Activated B cell treated with CpG ODN at 0.5 μM for 24 hours (primary cell): ENCODE measurements at regions not wholly inside any gene's neighbourhood (a gene's known extent, or its start where the extent isn't known, plus 50 kb on each side); places are given as distances from the start of the nearest gene placed in this dataset.
"Not testable (repeated sequence)": the region's sequence is repeated elsewhere in the genome, so short reads cannot be mapped to it uniquely, and the experiment has no call there.

Source experiments
- ATAC-seq: fragments of 200-7000 bp; cut with Tn5 transposase; one replicate; pipeline ENCODE4 v1.10.0; 2021; ENCODE audit warnings: low read depth, mild to moderate bottlenecking, moderate library complexity
- CTCF ChIA-PET: fragments of 350-600 bp; sonication (Branson Sonifier 250); formaldehyde crosslinking; loops from one replicate; lab custom pipeline; 2021; ENCODE audit warnings: antibody characterized with exemption; lab: Charles Lee
- POLR2A ChIA-PET: fragments of 350-600 bp; sonication (Branson Sonifier 250); formaldehyde crosslinking; loops from one replicate; lab custom pipeline; 2021; ENCODE audit warnings: antibody characterized with exemption; lab: Charles Lee
- DNase-seq: peaks from one replicate; pipeline ENCODE4 v3.0.0; 2022
- H3K27ac Mint-ChIP-seq: one replicate; pipeline ENCODE4 v1.8.0; 2020; ENCODE audit warnings: mixed read lengths
- H3K27me3 Mint-ChIP-seq: one replicate; pipeline ENCODE4 v1.8.0; 2021; ENCODE audit warnings: mixed read lengths
- H3K36me3 Mint-ChIP-seq: one replicate; pipeline ENCODE4 v1.8.0; 2021; ENCODE audit warnings: low read depth, mixed read lengths
- H3K4me1 Mint-ChIP-seq: one replicate; pipeline ENCODE4 v1.8.0; 2021; ENCODE audit warnings: mixed read lengths
- H3K4me3 Mint-ChIP-seq: one replicate; pipeline ENCODE4 v1.8.0; 2020; ENCODE audit warnings: mild to moderate bottlenecking, mixed read lengths
- H3K9me3 Mint-ChIP-seq: one replicate; pipeline ENCODE4 v1.8.0; 2020; ENCODE audit warnings: mixed read lengths
- CTCF ChIP-seq: fragments of 200-600 bp; IDR thresholded peaks from one replicate; pipeline ENCODE4 v1.8.0; 2022; ENCODE audit warnings: antibody characterized with exemption, mild to moderate bottlenecking
- intact Hi-C: fragments of 100-400 bp; cut with micrococcal nuclease; formaldehyde crosslinking; loops from one replicate; pipeline ENCODE4 v1.15.1; 2024

GRCh38 chr2:126115975-126116374, 540.0 kb upstream of the GYPC start:
- CTCF ChIA-PET: no interaction called here
- no peak for ATAC-seq
- H3K4me1 Mint-ChIP-seq: no peaks in the 10 kb centered on the region
- H3K27ac Mint-ChIP-seq: no peak overlapping the region
- peaks cover 2% of the 10 kb centered on the region for H3K9me3 Mint-ChIP-seq
- no peak overlapping the region for H3K4me3 Mint-ChIP-seq
- H3K27me3 Mint-ChIP-seq: no peaks in the 10 kb centered on the region
- DNase-seq: no peak
- H3K36me3 Mint-ChIP-seq: no peaks in the 10 kb centered on the region
- POLR2A ChIA-PET: no interaction called here
- intact Hi-C loops: no loop called here
- no peak for TF ChIP-seq CTCF

GRCh38 chr2:126117886-126118285, 538.1 kb upstream of the GYPC start:
- ATAC-seq (no peak), DNase-seq (no peak)
- no peak for TF ChIP-seq CTCF
- POLR2A ChIA-PET: no interaction called here
- Mint-ChIP-seq H3K4me3 (no peak overlapping the region), H3K4me1 (no peaks in the 10 kb centered on the region), H3K36me3 (no peaks in the 10 kb centered on the region), H3K27ac (no peak overlapping the region), H3K27me3 (no peaks in the 10 kb centered on the region), H3K9me3 (peaks cover 2% of the 10 kb centered on the region)
- intact Hi-C loops: no loop called here
- CTCF ChIA-PET: no interaction called here

GRCh38 chr2:126145752-126146151, 510.2 kb upstream of the GYPC start:
- DNase-seq: no peak
- ATAC-seq: no peak
- TF ChIP-seq CTCF: no peak
- intact Hi-C loops: no loop called here
- ChIA-PET CTCF (no interaction called here), POLR2A (no interaction called here)
- Mint-ChIP-seq H3K4me3 (no peak overlapping the region), H3K27me3 (no peaks in the 10 kb centered on the region), H3K27ac (no peak overlapping the region), H3K9me3 (peaks cover 15% of the 10 kb centered on the region), H3K4me1 (no peaks in the 10 kb centered on the region), H3K36me3 (no peaks in the 10 kb centered on the region)

GRCh38 chr2:126154256-126154785, 501.6 kb upstream of the GYPC start:
- intact Hi-C loops: no loop called here
- POLR2A ChIA-PET: no interaction called here
- ATAC-seq: no peak

GRCh38 chr2:126160950-126161349, 495.0 kb upstream of the GYPC start:
- CTCF ChIA-PET, H3K4me1 Mint-ChIP-seq, ATAC-seq, DNase-seq, POLR2A ChIA-PET, H3K27me3 Mint-ChIP-seq, H3K9me3 Mint-ChIP-seq, intact Hi-C loops, H3K36me3 Mint-ChIP-seq, H3K4me3 Mint-ChIP-seq, H3K27ac Mint-ChIP-seq: not testable (repeated sequence)

More at GRCh38 chr2:126154256-126154785, 501.6 kb upstream of the GYPC start:
- no peak for TF ChIP-seq CTCF
- no peak for DNase-seq
- Mint-ChIP-seq H3K27me3 (no peaks in the 10 kb centered on the region), H3K36me3 (no peaks in the 10 kb centered on the region), H3K27ac (no peak overlapping the region), H3K4me3 (no peak overlapping the region), H3K4me1 (no peaks in the 10 kb centered on the region), H3K9me3 (peaks cover 12% of the 10 kb centered on the region)
- CTCF ChIA-PET: no interaction called here

GRCh38 chr2:126172631-126173184, 483.2 kb upstream of the GYPC start:
- DNase-seq: no peak
- CTCF ChIA-PET: no interaction called here
- intact Hi-C loops: no loop called here
- H3K4me3 Mint-ChIP-seq: no peak overlapping the region
- no peaks in the 10 kb centered on the region for H3K27me3 Mint-ChIP-seq
- no peaks in the 10 kb centered on the region for H3K36me3 Mint-ChIP-seq
- POLR2A ChIA-PET: no interaction called here
- no peaks in the 10 kb centered on the region for H3K9me3 Mint-ChIP-seq
- no peak for ATAC-seq
- TF ChIP-seq CTCF: no peak
- no peak overlapping the region for H3K27ac Mint-ChIP-seq
- no peaks in the 10 kb centered on the region for H3K4me1 Mint-ChIP-seq
